Embryonic facial prominence (tissue), 1 donor: ENCODE measurements at regions not wholly inside any gene's neighbourhood (a gene's known extent, or its start where the extent isn't known, plus 50 kb on each side); places are given as distances from the start of the nearest gene placed in this dataset.

Experiments
- DNase-seq: peaks from one replicate; pipeline ENCODE4 v3.0.0-alpha.2; 2016; ENCODE audit errors: extremely low spot score

GRCh38 chr9:95670122-95670521 is 153.4 kb upstream of the PTCH1 start:
- no peak for DNase-seq

- no peak for DNase-seq
Observed at GRCh38 chr9:95669253-95669652, 152.5 kb upstream of the PTCH1 start.

- no peak for DNase-seq
Observed at GRCh38 chr9:95667789-95668188, 151.0 kb upstream of the PTCH1 start.

- no peak for DNase-seq
Observed at GRCh38 chr9:95666785-95667155, 150.0 kb upstream of the PTCH1 start.

GRCh38 chr9:95666096-95666784 is 149.5 kb upstream of the PTCH1 start:
- no peak for DNase-seq

DNA sequence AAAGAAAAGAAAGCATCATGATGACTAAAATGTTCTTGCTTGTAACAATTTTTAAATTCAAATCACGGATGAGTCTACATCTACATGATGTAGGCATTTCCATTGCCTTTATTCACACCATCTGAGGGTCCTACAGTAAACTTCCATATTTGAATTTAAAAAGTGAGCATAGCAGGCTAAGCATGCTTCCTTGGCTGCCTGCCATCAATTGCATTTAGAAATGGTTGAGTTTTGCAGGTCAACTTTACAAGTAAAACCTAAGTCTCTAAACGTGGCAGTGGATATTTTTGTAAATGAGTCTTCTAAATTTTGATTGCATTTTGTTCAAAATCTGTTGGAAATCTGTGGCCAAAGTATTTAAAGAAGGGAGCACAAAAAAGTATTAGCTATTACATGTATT is 136.5 kb upstream of the PTCH1 start:
- DNase-seq, result no peak

GRCh38 chr9:95650720-95651119 is 133.9 kb upstream of the PTCH1 start:
- no peak for DNase-seq

- no peak for DNase-seq
Observed at GRCh38 chr9:95649801-95650213, 133.0 kb upstream of the PTCH1 start.

DNA sequence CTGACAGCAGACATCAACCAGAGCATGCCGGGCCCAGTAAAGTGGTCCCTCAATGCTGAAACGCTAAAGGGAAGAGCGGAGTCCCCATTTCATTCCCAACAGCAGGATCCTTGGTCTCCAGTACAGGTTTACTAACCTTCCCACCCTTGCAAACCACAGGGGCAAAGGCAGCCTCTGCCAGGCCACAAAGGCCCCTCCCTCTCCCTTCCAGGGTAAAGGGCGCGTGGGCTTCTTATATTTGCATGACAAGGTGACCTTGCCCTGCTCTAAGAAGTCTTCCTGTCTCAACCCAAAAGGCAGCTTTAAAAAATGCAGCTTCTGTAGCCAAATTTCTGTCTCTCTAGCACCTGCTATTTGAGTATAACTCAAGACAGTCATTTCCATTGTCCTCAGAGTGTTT is 131.5 kb upstream of the PTCH1 start:
- DNase-seq, result no peak

GRCh38 chr9:95645992-95646391 is 129.2 kb upstream of the PTCH1 start:
- no peak for DNase-seq

DNA sequence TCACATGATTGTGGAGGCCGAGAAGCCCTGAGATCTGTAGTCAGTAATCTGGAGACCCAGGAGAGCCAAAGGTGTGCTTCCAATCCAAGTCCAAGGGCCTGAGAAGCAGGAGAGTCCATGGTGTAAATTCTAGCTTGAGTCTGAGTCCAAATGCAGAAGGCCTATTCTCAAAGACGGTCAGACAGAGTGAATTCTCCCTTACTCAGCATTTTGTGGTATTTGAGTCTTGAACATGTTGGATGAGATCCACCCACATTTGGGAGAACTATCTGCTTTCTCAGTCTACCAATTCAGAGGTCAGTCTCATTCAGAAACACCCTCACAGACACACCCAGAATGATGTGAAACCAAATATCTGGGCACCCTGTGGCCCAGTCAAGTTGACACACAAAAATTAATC is 128.8 kb upstream of the PTCH1 start:
- DNase-seq, result no peak

DNA sequence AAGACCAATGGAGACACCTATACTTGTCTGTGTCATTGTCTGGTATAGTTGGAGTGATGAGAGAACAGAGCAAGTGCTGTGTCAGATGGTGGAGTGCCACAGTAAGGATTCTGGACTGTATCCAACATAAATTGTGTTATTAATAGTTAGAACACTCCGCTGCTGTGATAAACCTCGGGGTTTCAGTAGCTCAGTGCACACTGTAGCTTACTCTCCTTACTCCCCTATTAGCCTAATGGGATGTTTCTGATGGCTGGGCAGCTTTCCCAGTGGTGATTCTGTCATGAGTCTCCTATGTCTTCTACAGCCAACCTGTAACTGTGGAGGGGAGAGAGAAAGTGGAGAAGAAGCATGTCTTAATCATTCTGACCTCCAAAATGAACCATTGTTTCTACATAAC is 127.6 kb upstream of the PTCH1 start:
- DNase-seq, result no peak

DNA sequence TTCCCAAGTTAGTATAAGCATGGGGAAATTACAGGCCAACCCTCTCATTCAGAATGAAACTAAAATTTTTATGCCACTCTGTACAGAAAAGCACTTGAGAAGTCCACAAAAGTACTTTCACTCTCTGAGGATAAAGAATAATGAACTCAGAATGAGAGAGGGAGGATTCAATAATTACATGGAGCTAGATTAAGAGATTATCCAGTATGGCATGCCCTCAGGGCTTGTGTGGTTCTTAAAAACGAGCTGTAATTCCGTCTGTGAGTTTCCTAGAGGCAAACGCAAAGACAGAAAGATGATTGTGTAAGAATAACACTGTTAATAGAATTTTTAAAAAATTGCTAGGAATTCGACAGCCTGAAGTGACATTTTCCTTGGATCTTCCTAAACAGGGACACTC is 126.8 kb upstream of the PTCH1 start:
- DNase-seq, result no peak

DNA sequence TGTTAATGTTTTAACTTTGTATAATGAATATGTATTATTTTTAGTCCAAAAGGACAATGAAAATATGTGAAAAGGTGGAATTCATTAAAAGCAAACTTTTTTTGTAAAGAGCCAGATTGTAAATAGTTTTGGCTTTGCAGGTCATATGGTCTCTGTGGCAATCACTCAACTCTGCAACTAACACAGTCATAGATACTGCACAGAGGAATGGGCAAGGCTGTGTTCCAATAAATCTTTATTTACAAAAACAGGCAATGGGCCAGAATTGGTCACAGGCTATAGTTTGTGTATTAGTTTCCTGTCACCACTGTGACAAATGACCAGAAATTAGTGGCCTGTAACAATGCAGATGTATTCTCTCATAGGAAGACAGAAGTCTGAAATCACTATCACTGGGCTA is 125.4 kb upstream of the PTCH1 start:
- no peak for DNase-seq

DNA sequence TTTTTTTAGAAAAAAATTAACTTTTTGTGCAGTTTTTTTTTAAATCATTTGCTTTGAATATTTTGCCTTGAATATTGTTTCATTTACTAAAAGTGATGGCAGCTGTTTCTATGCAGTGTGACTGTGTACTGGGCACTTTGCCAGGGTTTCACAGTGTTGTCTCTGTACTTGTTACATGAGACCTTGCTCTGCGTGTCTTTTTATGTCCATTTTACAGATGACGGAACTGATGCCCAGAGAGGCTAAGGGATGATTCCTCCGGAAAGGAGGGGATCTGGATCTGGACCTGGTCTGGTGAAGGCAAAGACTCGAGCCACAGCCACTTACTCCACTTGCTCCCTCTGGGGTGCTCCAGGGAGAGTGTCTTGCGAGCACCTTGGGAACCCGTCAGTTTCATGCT is 124.8 kb upstream of the PTCH1 start:
- DNase-seq, result no peak

DNA sequence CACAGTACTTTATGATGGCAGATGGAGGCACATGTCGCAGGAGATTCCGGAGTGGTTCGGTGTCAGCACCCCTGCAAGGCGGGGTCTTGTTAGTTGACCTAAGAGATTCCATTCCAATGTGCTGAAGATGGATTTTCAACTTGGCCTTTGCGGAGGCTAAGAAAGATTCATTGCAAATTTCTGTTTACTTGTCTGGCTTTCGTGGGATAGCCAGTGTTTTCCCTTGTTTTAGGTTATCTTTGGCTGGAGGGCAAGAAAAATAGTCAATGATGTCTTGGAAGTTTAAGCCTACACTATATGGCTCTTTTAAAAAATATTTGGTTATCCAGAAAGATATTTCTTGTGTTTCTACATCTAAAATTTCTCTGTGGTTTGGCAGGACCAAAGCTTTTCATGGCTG is 123.6 kb upstream of the PTCH1 start:
- no peak for DNase-seq

DNA sequence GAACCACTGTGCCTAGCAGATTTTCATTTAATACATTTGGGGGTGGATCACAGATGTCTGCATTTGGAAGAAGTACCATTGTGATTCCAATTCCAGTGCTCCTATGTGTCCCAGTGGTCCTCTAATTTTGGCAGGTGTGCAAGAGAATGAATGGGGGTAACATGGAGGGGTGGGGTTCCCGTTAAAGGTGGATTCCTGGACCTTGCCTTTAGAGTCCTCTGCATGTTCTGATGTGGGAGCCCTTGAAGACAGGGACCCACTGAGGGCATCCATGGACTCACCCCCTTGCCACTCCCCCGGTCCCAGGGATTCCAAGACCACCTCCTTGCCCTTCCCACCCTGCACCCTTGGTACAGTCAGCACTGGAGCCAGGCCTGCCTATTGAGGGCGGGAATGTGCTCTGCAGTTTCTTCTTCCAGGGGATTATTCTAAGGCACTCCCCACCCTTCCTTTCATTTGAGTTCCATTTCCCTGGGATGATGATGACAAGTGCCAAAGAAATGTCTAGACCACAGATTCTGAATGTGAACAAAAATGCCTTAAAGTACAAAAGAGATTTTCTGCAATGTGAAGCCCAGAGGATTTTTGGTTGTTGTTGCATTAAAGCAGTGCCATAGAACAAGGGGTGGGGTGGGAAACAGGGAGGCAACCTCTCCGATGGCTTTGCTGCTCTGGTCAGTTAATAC is 119.4 kb upstream of the PTCH1 start:
- DNase-seq, result no peak

DNA sequence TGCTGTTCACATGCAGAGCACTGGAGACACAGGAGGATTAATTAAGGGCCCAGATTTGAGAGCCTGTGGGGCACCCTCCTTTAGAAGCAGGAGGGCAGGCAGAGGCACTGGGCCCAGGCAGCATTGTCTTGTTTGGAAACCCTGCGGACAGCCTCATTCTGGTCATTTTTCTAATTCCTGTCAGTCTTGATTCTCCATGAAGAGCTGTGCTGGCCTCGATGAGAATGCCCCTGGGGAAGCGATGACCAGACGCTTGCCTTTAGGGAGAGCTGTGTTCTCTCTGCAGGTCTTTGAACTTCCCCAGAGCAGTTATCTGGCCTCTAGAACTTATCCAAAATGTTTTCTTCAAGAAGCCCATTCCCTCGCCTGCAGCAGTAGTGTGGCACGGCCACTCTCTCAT is 117.8 kb upstream of the PTCH1 start:
- no peak for DNase-seq

DNA sequence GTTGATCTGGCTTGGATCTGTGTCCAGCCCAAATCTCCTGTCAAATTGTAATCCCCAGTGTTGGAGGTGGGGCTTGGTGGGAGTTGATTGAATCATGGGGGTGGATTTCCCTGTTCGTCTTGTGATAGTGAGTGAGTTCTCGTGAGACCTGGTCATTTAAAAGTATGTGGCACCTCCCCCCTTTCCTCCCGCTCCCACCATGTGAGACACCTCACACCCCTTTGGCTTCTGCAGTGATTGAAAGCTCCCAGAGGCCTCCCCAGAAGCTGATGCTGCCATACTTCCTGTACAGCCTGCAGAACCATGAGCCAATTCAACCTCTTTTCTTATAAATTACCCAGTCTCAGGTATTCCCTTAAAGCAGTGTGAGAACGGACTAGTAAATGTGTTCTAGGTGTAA is 117.3 kb upstream of the PTCH1 start:
- DNase-seq, result no peak

DNA sequence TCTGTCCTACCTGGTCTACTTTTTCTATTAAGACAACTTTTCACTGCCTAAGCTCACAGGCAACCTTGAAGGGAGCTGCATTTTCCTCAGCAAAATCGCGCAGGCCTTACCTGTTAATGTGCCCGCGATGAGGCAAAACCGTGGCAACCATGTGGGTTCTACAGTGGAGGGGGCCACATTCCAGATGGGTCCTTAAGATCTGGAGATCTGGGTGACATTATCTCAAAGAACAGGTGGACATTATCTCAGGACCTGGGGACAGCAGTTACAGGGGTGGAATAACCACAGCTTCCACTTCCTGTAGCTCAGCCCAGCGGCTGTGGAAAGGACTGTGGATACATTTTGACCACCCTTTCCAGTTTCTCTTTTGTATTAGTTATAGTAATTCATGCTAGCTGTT is 112.8 kb upstream of the PTCH1 start:
- DNase-seq, result no peak

DNA sequence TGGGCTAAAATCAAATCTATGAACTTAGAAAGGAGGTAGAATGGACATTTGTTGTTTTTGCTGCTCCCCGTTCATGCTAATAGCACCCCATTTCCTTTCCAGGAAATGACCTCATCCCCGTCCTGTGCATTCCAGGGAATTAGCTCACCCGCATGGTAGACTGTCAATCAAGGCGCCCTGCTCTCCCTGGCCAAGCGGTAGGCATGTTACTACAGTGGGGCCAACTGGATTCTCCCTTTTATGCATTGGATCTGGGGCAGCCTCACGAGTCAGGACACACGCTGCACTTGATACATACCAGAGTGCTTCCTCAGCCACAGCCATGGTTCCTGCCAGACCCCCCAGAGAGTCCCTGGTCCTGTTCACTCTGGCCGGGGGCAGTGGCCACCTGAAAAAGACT is 111.0 kb upstream of the PTCH1 start:
- no peak for DNase-seq

DNA sequence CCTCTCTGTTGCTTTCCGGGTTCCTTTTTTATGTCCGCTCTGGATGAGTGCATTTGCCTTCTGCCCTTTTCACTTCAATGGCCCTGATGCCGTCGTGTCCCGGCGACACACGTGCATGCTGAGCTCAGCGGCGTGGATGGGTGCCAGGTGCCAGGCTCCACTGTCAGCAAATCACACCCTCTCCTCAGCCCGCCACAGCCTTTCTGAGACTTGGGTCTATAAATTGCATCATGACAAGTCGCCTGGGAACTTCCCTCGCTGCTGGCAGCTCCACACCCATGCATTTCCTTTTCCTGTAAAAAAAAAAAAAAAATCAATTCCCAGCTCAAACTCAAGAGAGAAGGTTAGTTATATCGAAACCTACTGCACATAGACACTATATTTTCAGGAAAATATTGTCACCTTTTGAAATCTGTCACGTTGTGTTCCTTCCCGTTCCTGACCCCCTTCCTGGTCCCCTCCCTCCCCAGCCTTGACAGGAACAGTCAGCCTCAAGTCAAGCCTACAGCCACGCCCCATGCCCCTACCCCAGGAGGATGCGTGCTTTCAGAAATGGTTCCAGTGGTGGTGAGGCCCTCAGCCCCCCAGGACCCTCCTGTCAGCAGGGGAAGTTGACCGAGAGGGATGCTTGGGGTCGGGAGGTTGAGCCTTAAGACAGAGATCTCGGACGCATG is 110.3 kb upstream of the PTCH1 start:
- no peak for DNase-seq

DNA sequence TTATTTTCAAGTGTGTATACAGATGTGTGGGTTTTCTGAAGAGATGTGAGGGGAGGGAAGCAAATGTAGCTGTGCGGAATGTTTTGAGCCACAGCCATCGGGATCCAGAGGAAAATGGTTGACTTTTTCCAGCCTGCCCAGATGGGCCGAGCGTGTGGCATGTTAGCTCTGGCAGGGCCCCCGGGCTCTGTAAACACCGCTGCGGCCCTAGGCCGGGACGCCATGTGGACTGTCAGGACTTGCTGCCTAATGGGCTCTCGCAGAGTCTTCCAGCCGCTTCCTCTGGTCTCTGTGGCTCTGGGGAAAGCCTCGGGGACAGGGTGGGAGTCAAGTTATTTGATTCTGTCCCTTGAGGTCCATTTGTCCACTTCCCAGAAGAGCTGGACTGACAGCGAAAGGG is 109.6 kb upstream of the PTCH1 start:
- DNase-seq, result no peak
